ENCODE measurements at regions not wholly inside any gene's neighbourhood (a gene's known extent, or its start where the extent isn't known, plus 50 kb on each side); places are given as distances from the start of the nearest gene placed in this dataset.
"Not testable (repeated sequence)": the region's sequence is repeated elsewhere in the genome, so short reads cannot be mapped to it uniquely, and the experiment has no call there.

DNA sequence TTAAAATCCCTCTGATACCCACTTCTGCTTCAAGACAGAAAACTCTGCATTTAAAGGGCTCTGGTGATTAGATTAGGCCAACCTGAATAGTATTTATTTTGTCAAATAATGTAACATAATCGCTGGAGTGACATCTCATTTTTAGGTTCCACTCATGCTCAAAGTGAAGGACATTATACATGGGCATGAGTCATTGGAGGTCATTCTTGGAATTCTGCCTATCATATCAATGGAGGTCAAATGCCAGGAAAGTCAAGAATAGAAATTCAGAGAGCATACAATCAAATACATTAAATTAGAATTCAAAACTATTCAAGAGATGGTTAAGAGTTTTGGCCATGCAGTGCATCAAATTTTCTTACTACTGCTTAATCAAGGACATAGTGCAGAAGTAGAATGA, 50.8 kb upstream of the PRSS1 start:
- no peak for ATAC-seq
- DNase-seq (ENCODE audit: low spot score), result no peak

- no peak for ATAC-seq
- DNase-seq (ENCODE audit: low spot score), result no peak
Measured at GRCh38 chr7:142697270-142697669, 52.0 kb upstream of the PRSS1 start.

DNA sequence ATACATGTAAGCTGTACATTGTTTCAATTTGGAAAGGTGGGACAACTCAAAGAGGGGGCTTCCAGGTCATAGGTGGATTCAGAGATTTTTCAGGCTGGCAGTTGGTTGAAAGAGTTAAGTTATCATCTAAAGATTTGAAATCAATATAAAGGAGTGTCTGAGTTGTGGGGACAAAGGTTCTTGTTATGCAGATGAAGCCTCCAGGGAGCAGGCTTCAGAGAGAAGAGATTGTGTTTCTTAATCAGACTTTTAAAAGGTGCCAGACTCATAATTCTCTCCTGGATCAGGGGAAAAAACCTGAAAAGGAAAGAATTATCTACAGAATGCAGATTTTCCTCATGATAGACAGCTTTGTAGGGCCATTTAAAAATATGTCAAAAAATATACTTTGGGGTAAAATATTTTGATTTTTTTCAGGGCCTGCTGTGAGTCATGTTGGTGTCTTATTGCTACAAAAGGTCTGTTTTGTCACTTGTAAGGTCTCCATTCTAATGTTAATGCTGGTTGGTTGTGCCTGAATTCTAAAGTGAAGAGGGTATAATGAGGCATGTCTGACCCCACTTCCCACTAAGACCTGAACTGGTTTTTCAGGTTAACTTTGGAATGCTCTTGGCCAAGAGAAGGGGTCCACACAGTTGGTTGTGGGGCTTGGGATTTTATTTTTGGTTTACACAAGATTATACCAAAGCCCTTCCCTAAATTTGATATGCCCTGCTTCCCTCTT, 52.7 kb upstream of the PRSS1 start:
- ATAC-seq (no peak), DNase-seq (ENCODE audit: low spot score) (no peak)

DNA sequence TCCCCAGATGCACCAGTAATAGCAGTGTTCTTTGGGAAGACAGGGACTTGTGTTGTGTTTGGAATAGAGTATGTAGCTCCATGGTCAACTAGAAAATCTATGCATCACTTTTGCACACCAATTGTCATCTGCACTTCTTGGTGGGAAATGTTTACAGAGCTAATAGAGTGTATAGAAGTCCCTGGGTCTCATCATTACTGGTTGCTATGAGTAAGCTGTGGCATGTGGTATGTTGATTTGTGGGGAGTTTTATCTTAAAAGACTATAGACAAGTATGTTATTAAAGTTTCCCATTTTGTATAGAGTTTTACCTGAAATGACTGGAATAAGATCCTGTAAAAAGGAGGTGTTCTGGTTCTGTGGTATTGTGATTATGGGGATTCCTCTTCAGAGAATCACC, 55.4 kb upstream of the PRSS1 start:
- DNase-seq (ENCODE audit: low spot score), result no peak

DNA sequence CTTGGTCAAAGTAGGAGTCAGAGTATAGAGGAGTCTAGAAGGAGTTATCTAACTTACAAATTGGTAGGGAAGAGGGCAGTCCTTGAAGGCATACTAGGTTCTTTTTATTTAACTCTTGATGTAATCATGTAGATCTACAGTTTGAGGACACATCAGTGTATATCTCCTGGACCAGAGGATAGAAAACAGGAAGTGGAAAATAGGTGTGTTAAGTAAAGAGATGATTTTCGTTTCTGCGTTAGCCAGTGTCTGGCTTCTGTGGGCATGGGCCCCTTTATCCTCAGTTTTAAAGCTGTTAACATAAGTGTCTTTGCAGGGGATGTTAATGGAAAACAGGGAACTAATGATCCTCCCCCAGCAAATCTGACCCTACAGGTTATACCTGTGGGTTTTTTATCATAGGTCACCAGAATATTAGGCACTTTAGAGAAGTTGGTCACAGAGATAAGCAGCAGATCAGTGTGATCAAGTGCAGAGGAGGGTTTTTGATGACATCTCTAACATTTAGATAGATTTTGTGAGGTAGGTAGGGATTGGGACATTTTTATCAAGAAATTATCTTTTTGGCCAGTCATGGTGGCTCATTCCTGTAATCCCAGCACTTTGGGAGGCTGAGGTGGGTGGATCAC, 58.6 kb upstream of the PRSS1 start:
- no peak for ATAC-seq

More for the DNA sequence above, 55.4 kb upstream of the PRSS1 start:
- ATAC-seq, result no peak

GRCh38 chr7:142689439-142690120, 59.7 kb upstream of the PRSS1 start:
- ATAC-seq (no peak), DNase-seq (ENCODE audit: low spot score) (no peak)

More for the DNA sequence above, 58.6 kb upstream of the PRSS1 start:
- no peak for DNase-seq (ENCODE audit: low spot score)

GRCh38 chr7:142685877-142686508, 63.3 kb upstream of the PRSS1 start:
- ATAC-seq (no peak), DNase-seq (ENCODE audit: low spot score) (no peak)

- ATAC-seq, result no peak
Measured at GRCh38 chr7:142681314-142682092, 67.8 kb upstream of the PRSS1 start.

GRCh38 chr7:142671506-142671905, 77.8 kb upstream of the PRSS1 start:
- ATAC-seq, result no peak
- no peak for DNase-seq (ENCODE audit: low spot score)

More at GRCh38 chr7:142681314-142682092, 67.8 kb upstream of the PRSS1 start:
- DNase-seq (ENCODE audit: low spot score), result no peak

DNA sequence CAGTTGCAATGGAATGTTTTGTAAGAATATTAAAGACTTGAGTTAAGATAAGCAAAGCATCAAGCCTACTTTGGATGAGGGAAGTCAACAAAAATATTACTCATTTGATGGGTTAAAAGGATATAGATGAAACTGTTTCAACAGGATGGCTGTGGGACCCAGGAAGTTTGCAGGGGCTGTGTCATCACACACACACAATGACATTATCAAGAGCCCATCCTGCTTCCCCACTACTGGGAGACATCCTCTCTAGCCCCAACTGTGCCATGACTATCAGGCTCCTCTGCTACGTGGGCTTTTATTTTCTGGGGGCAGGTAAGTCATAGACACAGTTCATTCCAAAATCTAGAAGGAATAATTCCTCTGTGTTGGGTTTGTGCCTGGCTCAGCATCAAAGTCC, 78.8 kb upstream of the PRSS1 start:
- DNase-seq (ENCODE audit: low spot score) (no peak), ATAC-seq (no peak)

GRCh38 chr7:142669074-142669654, 80.1 kb upstream of the PRSS1 start:
- DNase-seq (ENCODE audit: low spot score) (no peak), ATAC-seq (no peak)

GRCh38 chr7:142668495-142668894, 80.8 kb upstream of the PRSS1 start:
- no peak for ATAC-seq

GRCh38 chr7:142657376-142657775, 91.9 kb upstream of the PRSS1 start:
- ATAC-seq, result no peak
- DNase-seq (ENCODE audit: low spot score), result no peak

More at GRCh38 chr7:142668495-142668894, 80.8 kb upstream of the PRSS1 start:
- no peak for DNase-seq (ENCODE audit: low spot score)

- ATAC-seq (no peak), DNase-seq (ENCODE audit: low spot score) (no peak)
Measured at GRCh38 chr7:142654398-142654797, 94.9 kb upstream of the PRSS1 start.

GRCh38 chr7:142647749-142648148, 101.5 kb upstream of the PRSS1 start:
- no peak for ATAC-seq
- no peak for DNase-seq (ENCODE audit: low spot score)

DNA sequence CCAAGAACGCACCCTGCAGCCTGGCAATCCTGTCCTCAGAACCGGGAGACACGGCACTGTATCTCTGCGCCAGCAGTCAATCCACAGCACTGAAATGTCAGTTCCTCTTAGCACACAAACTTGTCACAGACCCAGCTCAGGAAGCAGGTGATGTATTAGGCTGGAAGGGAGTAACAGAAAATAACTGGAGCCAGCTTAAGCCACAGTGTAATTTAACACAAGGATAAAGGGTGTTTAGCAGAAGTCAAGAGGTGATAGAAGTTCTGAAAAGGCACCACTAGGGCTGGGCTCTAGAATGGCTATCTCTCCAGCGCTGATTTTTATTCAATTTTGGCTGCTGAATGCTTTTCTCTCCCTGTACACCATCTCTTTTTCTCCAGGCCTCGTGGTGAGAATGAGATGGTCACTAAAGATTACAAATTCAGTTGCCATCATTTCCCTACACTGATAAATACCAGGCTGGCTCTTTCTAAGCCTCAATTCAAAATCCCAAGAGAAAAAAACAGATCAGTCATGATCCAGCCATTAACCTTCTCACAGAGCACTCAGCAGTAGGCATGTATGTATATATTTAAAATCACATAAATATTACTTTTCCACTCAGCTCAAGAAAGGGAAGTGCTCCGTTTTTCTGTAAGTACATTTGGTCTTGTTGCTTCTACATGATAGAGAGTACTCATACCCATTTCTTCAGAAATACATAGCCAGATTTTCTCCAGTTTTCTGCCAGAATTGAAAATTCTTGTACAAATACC, 102.7 kb upstream of the PRSS1 start:
- DNase-seq (ENCODE audit: low spot score), result no peak
- no peak for ATAC-seq

GRCh38 chr7:142645777-142646176, 103.5 kb upstream of the PRSS1 start:
- DNase-seq (ENCODE audit: low spot score) (no peak), ATAC-seq (no peak)

- ATAC-seq (no peak), DNase-seq (ENCODE audit: low spot score) (no peak)
Measured at GRCh38 chr7:142642316-142642715, 107.0 kb upstream of the PRSS1 start.

DNA sequence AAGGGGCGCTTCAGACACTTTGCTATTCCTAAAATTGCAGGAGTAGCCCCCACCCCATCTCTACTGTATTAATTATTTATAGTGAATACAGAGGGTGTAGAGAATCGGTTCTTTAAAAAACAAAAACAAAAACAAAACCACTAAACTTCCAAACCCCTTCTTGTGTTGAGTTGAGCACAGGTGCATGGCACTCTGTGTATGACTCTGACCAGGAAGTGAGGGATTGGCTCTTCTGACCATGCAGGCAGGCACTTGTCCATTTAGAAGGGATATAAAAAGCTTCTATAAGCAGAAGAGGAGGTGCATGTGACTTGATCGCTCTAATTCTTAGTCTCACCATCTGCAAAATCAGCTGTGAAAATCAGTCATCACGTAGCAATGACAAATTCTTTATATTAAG, 108.0 kb upstream of the PRSS1 start:
- not testable (repeated sequence) for ATAC-seq; DNase-seq (ENCODE audit: low spot score)

DNA sequence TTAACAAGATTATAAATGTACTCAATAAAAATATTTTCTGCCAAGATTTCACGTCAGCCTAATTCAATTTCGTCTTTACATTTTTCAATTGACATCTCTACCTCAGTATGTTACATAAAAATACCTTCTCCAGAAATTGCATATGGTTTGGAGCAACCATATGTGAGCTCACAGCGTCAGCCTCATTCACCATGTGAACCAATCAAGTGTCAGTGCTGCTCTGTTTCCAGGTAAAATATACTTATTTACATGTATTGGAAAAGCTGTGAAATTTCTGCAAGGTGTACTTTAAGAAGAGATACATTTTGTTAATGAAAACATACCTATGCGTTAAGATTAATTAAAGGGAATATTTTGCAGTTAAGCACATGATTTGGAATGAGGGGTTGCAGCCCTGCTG, 110.7 kb upstream of the PRSS1 start:
- no peak for DNase-seq (ENCODE audit: low spot score)
- ATAC-seq, result no peak
